ENCODE measurements at regions not wholly inside any gene's neighbourhood (a gene's known extent, or its start where the extent isn't known, plus 50 kb on each side); places are given as distances from the start of the nearest gene placed in this dataset.
"Not testable (repeated sequence)": the region's sequence is repeated elsewhere in the genome, so short reads cannot be mapped to it uniquely, and the experiment has no call there.

DNA sequence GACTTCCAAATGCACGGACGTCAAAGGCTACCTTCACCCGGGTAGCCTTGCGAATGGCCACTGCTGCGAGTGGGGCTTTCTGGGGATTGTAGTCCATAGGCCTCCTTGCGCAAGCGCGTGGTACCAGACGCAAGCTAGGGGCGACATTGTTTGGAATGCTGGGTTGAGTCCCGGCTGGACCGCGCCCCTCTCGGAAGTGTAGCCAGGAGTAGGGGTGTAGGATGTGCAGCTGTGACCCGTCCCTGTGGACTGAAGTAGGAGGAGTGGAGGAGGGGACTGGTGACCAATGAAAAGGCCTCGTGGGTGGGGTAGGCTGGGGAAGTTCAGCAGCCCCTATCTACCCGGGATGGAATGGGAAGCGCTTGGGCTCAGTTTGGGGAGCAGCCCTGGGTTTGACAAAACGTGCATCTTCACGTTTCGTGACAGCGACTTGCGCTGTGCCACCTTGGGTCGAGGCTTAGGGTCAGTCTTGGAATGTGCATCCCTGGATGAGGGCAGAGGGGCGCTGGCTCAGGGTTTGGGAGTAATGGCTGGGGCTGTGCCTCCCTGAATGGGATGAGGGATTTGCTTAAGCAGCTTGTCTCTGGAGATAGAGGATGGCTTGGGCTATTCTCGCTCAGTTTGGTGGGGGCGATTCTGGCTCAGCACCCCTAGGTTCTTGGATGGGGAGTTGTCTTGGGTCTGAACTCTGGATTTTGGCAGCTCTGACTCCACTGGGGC, 111.8 kb upstream of the GPR39 start:
- TF ChIP-seq POLR2A, POLR2AphosphoS5 (IDR thresholded peaks at IDR 0.05): not testable (repeated sequence)
- TF ChIP-seq, protein P1, sequence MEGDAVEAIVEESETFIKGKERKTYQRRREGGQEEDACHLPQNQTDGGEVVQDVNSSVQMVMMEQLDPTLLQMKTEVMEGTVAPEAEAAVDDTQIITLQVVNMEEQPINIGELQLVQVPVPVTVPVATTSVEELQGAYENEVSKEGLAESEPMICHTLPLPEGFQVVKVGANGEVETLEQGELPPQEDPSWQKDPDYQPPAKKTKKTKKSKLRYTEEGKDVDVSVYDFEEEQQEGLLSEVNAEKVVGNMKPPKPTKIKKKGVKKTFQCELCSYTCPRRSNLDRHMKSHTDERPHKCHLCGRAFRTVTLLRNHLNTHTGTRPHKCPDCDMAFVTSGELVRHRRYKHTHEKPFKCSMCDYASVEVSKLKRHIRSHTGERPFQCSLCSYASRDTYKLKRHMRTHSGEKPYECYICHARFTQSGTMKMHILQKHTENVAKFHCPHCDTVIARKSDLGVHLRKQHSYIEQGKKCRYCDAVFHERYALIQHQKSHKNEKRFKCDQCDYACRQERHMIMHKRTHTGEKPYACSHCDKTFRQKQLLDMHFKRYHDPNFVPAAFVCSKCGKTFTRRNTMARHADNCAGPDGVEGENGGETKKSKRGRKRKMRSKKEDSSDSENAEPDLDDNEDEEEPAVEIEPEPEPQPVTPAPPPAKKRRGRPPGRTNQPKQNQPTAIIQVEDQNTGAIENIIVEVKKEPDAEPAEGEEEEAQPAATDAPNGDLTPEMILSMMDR (IDR thresholded peaks at IDR 0.05): not testable (repeated sequence)
